HG03135 (cell line): ENCODE measurements at regions not wholly inside any gene's neighbourhood (a gene's known extent, or its start where the extent isn't known, plus 50 kb on each side); places are given as distances from the start of the nearest gene placed in this dataset.

Experiments
- ATAC-seq: cut with Tn5 transposase; IDR thresholded peaks from one replicate; pipeline ENCODE4 v1.9.1; 2021; ENCODE audit warnings: mild to moderate bottlenecking, moderate library complexity; ENCODE audit not compliant: unreplicated experiment

- no peak for ATAC-seq
These were observed 93.0 kb upstream of the ARGLU1 start for GRCh38 chr13:106660746-106661625.

GRCh38 chr13:106657104-106657503 is 89.2 kb upstream of the ARGLU1 start:
- ATAC-seq, result no peak

GRCh38 chr13:106656186-106656585 is 88.2 kb upstream of the ARGLU1 start:
- no peak for ATAC-seq

GRCh38 chr13:106651442-106651841 is 83.5 kb upstream of the ARGLU1 start:
- no peak for ATAC-seq

GRCh38 chr13:106650690-106651205 is 82.8 kb upstream of the ARGLU1 start:
- no peak for ATAC-seq

GRCh38 chr13:106649495-106649894 is 81.6 kb upstream of the ARGLU1 start:
- ATAC-seq, result no peak

GRCh38 chr13:106640515-106640914 is 72.6 kb upstream of the ARGLU1 start:
- ATAC-seq, result no peak

GRCh38 chr13:106637519-106637918 is 69.6 kb upstream of the ARGLU1 start:
- no peak for ATAC-seq

GRCh38 chr13:106636492-106636891 is 68.6 kb upstream of the ARGLU1 start:
- no peak for ATAC-seq

- no peak for ATAC-seq
These were observed 67.7 kb upstream of the ARGLU1 start for GRCh38 chr13:106635616-106636015.

GRCh38 chr13:106633321-106633720 is 65.4 kb upstream of the ARGLU1 start:
- ATAC-seq, result no peak

GRCh38 chr13:106630650-106631049 is 62.7 kb upstream of the ARGLU1 start:
- no peak for ATAC-seq

GRCh38 chr13:106630162-106630561 is 62.2 kb upstream of the ARGLU1 start:
- no peak for ATAC-seq

- no peak for ATAC-seq
These were observed 61.2 kb upstream of the ARGLU1 start for GRCh38 chr13:106628936-106629659.

GRCh38 chr13:106626473-106626872 is 58.5 kb upstream of the ARGLU1 start:
- no peak for ATAC-seq

GRCh38 chr13:106625578-106625977 is 57.6 kb upstream of the ARGLU1 start:
- no peak for ATAC-seq

- ATAC-seq, result no peak
These were observed 56.0 kb upstream of the ARGLU1 start for GRCh38 chr13:106623799-106624460.

- no peak for ATAC-seq
These were observed 53.9 kb upstream of the ARGLU1 start for GRCh38 chr13:106621833-106622232.

GRCh38 chr13:106619688-106620555 is 52.0 kb upstream of the ARGLU1 start:
- peak; percentile 92 for ATAC-seq
